ENCODE measurements at regions not wholly inside any gene's neighbourhood (a gene's known extent, or its start where the extent isn't known, plus 50 kb on each side); places are given as distances from the start of the nearest gene placed in this dataset.

DNA sequence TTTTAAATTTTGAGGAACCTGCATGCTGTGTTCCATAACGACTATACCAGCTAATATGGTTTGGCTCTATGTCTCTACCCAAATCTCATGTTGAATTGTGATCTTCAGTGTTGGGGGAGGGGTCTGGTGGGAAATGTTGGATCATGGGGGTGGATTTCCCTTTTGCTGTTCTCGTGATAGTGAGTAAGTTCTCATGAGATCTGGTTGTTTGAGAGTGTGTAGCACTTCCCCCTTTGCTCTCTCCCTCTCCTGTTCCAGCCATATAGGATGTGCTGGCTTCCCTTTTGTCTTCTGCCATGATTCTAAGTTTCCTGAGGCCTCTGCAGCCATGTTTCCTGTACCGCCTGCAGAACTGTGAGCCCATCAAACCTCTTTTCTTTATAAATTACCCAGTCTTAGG lies 61.8 kb upstream of the NEDD9 start:
- H3K27ac ChIP-seq, result no peak overlapping the region
- no peaks in the 10 kb centered on the region for H3K4me1 ChIP-seq
- no peaks in the 10 kb centered on the region for H3K27me3 ChIP-seq (ENCODE audit: control insufficient read depth, insufficient read depth, low read length)
- H3K79me2 ChIP-seq, result no peaks in the 10 kb centered on the region
- no peak overlapping the region for H3K4me3 ChIP-seq (ENCODE audit: low read depth, low read length)
- TF ChIP-seq, protein P1, sequence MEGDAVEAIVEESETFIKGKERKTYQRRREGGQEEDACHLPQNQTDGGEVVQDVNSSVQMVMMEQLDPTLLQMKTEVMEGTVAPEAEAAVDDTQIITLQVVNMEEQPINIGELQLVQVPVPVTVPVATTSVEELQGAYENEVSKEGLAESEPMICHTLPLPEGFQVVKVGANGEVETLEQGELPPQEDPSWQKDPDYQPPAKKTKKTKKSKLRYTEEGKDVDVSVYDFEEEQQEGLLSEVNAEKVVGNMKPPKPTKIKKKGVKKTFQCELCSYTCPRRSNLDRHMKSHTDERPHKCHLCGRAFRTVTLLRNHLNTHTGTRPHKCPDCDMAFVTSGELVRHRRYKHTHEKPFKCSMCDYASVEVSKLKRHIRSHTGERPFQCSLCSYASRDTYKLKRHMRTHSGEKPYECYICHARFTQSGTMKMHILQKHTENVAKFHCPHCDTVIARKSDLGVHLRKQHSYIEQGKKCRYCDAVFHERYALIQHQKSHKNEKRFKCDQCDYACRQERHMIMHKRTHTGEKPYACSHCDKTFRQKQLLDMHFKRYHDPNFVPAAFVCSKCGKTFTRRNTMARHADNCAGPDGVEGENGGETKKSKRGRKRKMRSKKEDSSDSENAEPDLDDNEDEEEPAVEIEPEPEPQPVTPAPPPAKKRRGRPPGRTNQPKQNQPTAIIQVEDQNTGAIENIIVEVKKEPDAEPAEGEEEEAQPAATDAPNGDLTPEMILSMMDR (IDR thresholded peaks at IDR 0.05), result no peak
- H2AFZ ChIP-seq, result no peak overlapping the region
- H3K4me2 ChIP-seq (ENCODE audit: low read length), result no peak overlapping the region
- H3K36me3 ChIP-seq (ENCODE audit: control insufficient read depth, insufficient read depth, low read length), result no peaks in the 10 kb centered on the region
- H3K9me3 ChIP-seq (ENCODE audit: control insufficient read depth, low read length), result no peaks in the 10 kb centered on the region
- no peak overlapping the region for H3K9ac ChIP-seq

DNA sequence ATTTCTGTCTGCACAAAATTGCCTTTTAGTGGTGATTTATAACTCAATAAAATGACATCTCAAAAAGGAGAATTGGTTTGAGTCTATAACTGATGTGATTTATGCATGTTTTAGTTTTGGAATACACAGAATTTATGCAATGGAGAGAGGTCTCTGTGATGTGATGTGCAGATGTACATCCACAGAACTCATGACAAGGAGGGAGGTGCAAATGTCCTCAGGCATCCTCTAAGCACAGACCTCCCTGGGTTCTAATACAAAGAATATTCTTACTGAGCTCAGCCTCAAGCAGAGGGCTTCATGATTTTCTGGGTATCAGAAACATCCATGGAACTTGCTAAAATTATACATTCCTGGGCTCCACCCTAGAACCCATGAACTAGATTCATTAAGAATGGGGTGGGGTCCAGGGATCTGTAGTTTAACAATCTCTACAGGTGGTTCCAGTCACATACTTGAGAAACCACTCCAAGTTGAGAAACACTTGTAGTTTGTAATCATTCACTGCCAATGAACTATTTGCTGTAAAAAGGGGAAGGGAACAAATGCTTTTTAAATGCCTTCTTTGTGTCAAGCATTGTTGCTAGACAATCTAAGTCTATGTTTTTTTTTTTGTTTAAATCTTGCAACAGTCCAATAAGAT lies 60.2 kb upstream of the NEDD9 start:
- H3K27ac ChIP-seq, result no peak overlapping the region
- H3K79me2 ChIP-seq, result no peaks in the 10 kb centered on the region
- H3K9ac ChIP-seq, result no peak overlapping the region
- H3K36me3 ChIP-seq (ENCODE audit: control insufficient read depth, insufficient read depth, low read length), result no peaks in the 10 kb centered on the region
- H3K4me3 ChIP-seq (ENCODE audit: low read depth, low read length), result no peak overlapping the region
- TF ChIP-seq, protein P1 (IDR thresholded peaks at IDR 0.05), result no peak
- H2AFZ ChIP-seq, result no peak overlapping the region
- H3K27me3 ChIP-seq (ENCODE audit: control insufficient read depth, insufficient read depth, low read length), result no peaks in the 10 kb centered on the region
- no peak overlapping the region for H3K4me2 ChIP-seq (ENCODE audit: low read length)
- H3K4me1 ChIP-seq, result no peaks in the 10 kb centered on the region
- no peaks in the 10 kb centered on the region for H3K9me3 ChIP-seq (ENCODE audit: control insufficient read depth, low read length)

DNA sequence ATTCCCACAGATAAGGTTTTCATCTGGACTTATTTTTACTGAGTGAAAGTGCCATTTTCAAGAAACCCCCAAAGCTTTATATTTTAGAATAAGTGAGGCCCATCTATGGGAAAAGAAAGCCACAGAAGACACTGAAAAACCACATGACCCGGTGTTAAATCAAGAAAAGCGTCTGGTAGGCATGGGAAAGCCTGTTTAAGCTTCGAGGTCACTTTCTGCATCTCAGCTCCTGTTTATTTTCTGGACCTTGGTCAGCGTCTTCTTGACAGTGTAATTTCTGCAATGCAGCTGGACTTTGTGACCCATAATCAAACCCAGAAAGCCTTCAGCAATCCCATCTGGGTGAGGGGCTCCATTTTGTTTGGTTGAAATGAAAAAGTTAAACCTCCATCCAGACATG lies 59.6 kb upstream of the NEDD9 start:
- Histone ChIP-seq H3K4me2 (ENCODE audit: low read length) (no peak overlapping the region), H3K4me3 (ENCODE audit: low read depth, low read length) (no peak overlapping the region), H3K4me1 (no peaks in the 10 kb centered on the region), H3K36me3 (ENCODE audit: control insufficient read depth, insufficient read depth, low read length) (no peaks in the 10 kb centered on the region), H3K27ac (no peak overlapping the region), H3K27me3 (ENCODE audit: control insufficient read depth, insufficient read depth, low read length) (no peaks in the 10 kb centered on the region), H2AFZ (no peak overlapping the region), H3K79me2 (no peaks in the 10 kb centered on the region), H3K9ac (no peak overlapping the region), H3K9me3 (ENCODE audit: control insufficient read depth, low read length) (no peaks in the 10 kb centered on the region)
- TF ChIP-seq, protein P1 (IDR thresholded peaks at IDR 0.05), result no peak

DNA sequence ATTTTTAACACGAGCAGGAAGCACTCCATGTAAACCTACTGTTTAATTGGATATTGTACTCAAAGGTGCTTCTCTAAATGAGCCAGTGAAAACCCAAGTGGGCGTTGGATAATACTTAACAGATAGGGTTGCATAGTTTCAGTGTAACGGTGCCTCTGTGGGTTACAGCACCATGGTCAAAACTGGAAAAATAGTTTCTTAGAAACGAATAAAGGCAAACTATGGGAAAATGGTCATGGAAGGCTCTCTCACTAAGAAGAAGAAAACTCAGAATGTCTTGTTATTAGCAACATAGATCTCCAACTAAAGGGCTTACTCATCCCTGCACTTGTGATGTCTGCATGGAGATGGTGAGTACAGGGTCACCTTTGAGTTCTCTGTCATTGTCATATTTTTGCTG lies 59.1 kb upstream of the NEDD9 start:
- Histone ChIP-seq H3K79me2 (no peaks in the 10 kb centered on the region), H3K4me2 (ENCODE audit: low read length) (no peak overlapping the region), H3K9ac (no peak overlapping the region), H3K9me3 (ENCODE audit: control insufficient read depth, low read length) (no peaks in the 10 kb centered on the region), H3K27me3 (ENCODE audit: control insufficient read depth, insufficient read depth, low read length) (no peaks in the 10 kb centered on the region), H3K36me3 (ENCODE audit: control insufficient read depth, insufficient read depth, low read length) (no peaks in the 10 kb centered on the region), H3K27ac (no peak overlapping the region), H2AFZ (no peak overlapping the region), H3K4me1 (no peaks in the 10 kb centered on the region), H3K4me3 (ENCODE audit: low read depth, low read length) (no peak overlapping the region)
- TF ChIP-seq, protein P1 (IDR thresholded peaks at IDR 0.05), result no peak

DNA sequence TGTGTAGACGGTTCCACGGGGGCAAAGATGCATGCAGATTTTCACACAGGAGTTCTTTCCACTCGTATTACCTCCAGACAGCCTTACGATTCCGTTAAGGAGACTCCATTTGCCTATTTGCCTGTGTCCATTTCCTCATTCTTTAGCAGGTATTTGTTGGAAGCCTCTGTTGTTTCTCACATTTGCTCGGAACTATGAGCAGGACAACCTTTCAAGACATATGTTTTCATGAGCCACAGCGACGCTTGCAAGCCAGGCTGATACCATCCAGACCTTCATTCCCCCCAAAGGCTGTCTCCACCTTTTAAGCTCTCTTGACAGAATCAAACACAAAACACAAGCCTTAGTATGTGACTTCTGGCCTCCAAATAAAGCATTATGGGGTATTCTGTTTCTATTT lies 57.6 kb upstream of the NEDD9 start:
- no peaks in the 10 kb centered on the region for H3K9me3 ChIP-seq (ENCODE audit: control insufficient read depth, low read length)
- H3K4me3 ChIP-seq (ENCODE audit: low read depth, low read length), result no peak overlapping the region
- TF ChIP-seq, protein P1 (IDR thresholded peaks at IDR 0.05), result no peak
- no peak overlapping the region for H3K27ac ChIP-seq
- no peaks in the 10 kb centered on the region for H3K79me2 ChIP-seq
- H2AFZ ChIP-seq, result no peak overlapping the region
- H3K4me2 ChIP-seq (ENCODE audit: low read length), result no peak overlapping the region
- H3K9ac ChIP-seq, result no peak overlapping the region
- H3K36me3 ChIP-seq (ENCODE audit: control insufficient read depth, insufficient read depth, low read length), result no peaks in the 10 kb centered on the region
- H3K27me3 ChIP-seq (ENCODE audit: control insufficient read depth, insufficient read depth, low read length), result no peaks in the 10 kb centered on the region
- no peaks in the 10 kb centered on the region for H3K4me1 ChIP-seq
